Nephron (organoid): ENCODE measurements at regions not wholly inside any gene's neighbourhood (a gene's known extent, or its start where the extent isn't known, plus 50 kb on each side); places are given as distances from the start of the nearest gene placed in this dataset.

Source experiments
- H3K27ac Mint-ChIP-seq, 3 experiments: 2 replicates each; pipeline ENCODE4 v1.8.0; 2020; ENCODE audit warnings: mixed read lengths in 3 of 3, mild to moderate bottlenecking in 2 of 3, moderate library complexity in 1 of 3
- H3K27me3 Mint-ChIP-seq: 2 replicates; pipeline ENCODE4 v1.8.0; 2021; ENCODE audit warnings: low read depth, mild to moderate bottlenecking, moderate library complexity, mixed read lengths
- H3K36me3 Mint-ChIP-seq: 2 replicates; pipeline ENCODE4 v1.8.0; 2020; ENCODE audit warnings: low read depth, mixed read lengths
- H3K4me1 Mint-ChIP-seq: 2 replicates; pipeline ENCODE4 v1.8.0; 2020; ENCODE audit warnings: mixed read lengths
- H3K4me3 Mint-ChIP-seq, 3 experiments: 2 replicates each; pipeline ENCODE4 v1.8.0; 2020; ENCODE audit warnings: mild to moderate bottlenecking in 3 of 3, mixed read lengths in 3 of 3, moderate library complexity in 2 of 3
- H3K9me3 Mint-ChIP-seq: 2 replicates; pipeline ENCODE4 v1.8.0; 2020; ENCODE audit warnings: mixed read lengths
- CTCF ChIP-seq, 3 experiments: fragments of 200-600 bp; sonication (generic); IDR thresholded peaks; one replicate each; pipeline ENCODE4 v1.5.0; 2021; ENCODE audit warnings: antibody characterized with exemption in 3 of 3; ENCODE audit not compliant: unreplicated experiment in 3 of 3

DNA sequence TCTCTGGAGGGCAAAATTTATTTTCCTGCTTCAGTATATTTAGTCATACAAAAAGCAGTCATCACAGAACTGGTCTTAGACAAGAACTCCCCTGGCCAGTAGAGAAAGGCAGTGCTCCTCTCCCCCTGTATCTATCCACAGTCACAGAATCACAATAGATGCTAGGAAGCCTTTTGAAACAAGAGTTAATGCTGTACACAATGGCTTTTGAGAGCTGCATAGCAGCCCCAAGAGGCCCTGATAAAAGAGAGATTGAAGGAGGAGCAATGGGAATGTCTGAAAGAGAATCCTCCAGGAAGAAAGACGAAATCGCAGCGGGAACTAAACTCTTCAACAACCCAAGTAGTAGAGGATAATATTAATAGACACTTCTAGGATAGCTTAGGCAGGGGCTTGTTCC, 330.2 kb downstream of the RBM43 start:
- H3K27ac Mint-ChIP-seq: no peak overlapping the region
- no peaks in the 10 kb centered on the region for H3K36me3 Mint-ChIP-seq
- no peaks in the 10 kb centered on the region for H3K4me1 Mint-ChIP-seq
- H3K4me3 Mint-ChIP-seq: no peak overlapping the region
- no peak for TF ChIP-seq CTCF (IDR thresholded peaks at IDR 0.05; ENCODE audit: unreplicated experiment in 3 of 3)
- H3K9me3 Mint-ChIP-seq: no peaks in the 10 kb centered on the region
- H3K27me3 Mint-ChIP-seq: no peaks in the 10 kb centered on the region

DNA sequence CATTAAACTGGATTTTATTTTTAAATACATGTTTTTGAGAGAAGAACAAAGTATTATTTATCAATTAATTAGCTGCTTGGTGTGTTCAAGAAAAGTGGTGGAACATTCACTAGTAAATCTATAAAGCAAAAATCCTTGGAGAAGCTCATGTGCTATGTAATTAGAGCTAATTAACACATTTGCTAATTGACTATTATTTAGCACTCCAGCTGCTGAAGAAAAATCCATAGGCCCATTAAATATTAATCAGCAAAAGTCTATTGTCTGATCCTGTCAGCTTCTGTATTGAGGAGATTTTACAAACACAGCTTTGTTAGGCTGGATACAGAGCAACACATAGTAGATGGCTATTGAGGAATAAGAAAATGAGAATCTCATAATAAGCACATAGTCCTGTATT, 336.1 kb downstream of the RBM43 start:
- H3K27me3 Mint-ChIP-seq: no peaks in the 10 kb centered on the region
- peaks cover 4% of the 10 kb centered on the region for H3K9me3 Mint-ChIP-seq
- no peak overlapping the region for H3K4me3 Mint-ChIP-seq
- TF ChIP-seq CTCF (IDR thresholded peaks at IDR 0.05; ENCODE audit: unreplicated experiment in 3 of 3): no peak
- no peaks in the 10 kb centered on the region for H3K4me1 Mint-ChIP-seq
- no peaks in the 10 kb centered on the region for H3K36me3 Mint-ChIP-seq
- no peak overlapping the region for H3K27ac Mint-ChIP-seq

- Mint-ChIP-seq H3K27me3 (no peaks in the 10 kb centered on the region), H3K4me3 (no peak overlapping the region), H3K36me3 (no peaks in the 10 kb centered on the region), H3K4me1 (no peaks in the 10 kb centered on the region), H3K27ac (no peak overlapping the region), H3K9me3 (peaks cover 4% of the 10 kb centered on the region)
- TF ChIP-seq CTCF (IDR thresholded peaks at IDR 0.05; ENCODE audit: unreplicated experiment in 3 of 3): no peak
These were observed 336.8 kb downstream of the RBM43 start for GRCh38 chr2:150924878-150925277.

DNA sequence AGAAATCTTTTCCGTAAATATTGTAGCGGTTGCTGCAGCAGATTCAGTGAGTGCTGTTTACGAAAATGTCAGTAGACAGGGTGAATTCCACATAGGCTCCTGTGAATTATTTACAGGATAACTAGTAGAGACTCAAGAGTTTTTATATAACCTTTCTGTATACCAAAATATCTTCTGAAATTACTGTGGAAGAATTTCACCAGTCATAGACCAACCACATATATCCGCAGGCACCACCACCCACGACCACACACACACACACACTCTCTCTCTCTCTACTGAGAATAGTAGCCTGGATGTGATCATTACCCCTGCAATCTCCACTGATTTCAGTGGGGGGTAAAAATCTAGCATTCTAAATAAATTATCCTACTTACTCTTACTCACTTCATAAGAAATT, 341.8 kb downstream of the RBM43 start:
- H3K27me3 Mint-ChIP-seq: no peaks in the 10 kb centered on the region
- H3K4me3 Mint-ChIP-seq: no peak overlapping the region
- H3K27ac Mint-ChIP-seq: peak overlapping the region in 1 of 3 experiments; percentile 9
- peaks cover 4% of the 10 kb centered on the region for H3K9me3 Mint-ChIP-seq
- TF ChIP-seq CTCF (IDR thresholded peaks at IDR 0.05; ENCODE audit: unreplicated experiment in 3 of 3): no peak
- no peaks in the 10 kb centered on the region for H3K36me3 Mint-ChIP-seq
- no peaks in the 10 kb centered on the region for H3K4me1 Mint-ChIP-seq

DNA sequence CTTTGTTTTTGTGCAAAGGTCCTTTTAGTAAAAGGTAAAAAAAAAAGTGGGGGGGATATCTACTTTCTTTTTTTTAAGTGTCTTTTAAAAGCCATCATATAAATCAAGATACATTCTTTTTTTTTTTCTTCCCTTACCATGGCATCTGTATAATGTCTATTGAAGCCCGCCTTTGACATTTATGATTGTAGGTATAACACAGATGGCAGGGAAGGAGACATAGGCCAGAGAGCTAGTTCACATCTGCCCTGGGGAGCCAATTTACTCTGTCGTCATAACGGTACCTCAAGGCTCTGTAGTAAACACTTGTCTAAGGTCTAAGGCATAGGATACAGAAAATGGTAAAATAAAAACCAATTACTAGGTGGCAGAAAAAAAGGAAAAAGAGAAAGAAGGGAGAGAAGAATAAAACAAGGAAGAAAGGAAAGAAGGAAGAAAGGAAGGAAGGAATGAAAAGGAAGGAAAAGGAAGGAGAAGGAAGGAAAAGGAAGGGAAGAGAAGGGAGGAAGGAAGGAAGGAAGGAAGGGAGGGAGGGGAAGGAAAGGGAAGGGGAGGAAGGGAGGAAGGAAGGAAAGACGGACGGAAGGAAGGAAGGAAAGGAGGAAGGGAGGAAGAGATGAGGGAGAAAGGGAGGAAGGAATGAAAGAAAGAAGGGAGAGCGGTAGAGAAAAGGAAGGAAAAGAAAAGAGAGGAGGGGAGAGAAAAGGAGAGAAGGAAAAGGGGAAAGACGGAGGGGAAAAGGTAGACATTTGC, 343.5 kb downstream of the RBM43 start:
- Mint-ChIP-seq H3K36me3 (no peaks in the 10 kb centered on the region), H3K4me3 (no peak overlapping the region), H3K9me3 (peaks cover 4% of the 10 kb centered on the region), H3K4me1 (no peaks in the 10 kb centered on the region), H3K27me3 (peaks cover 6% of the 10 kb centered on the region), H3K27ac (peak overlapping the region in 1 of 3 experiments; percentile 39)
- no peak for TF ChIP-seq CTCF (IDR thresholded peaks at IDR 0.05; ENCODE audit: unreplicated experiment in 3 of 3)
